ENCODE measurements at regions not wholly inside any gene's neighbourhood (a gene's known extent, or its start where the extent isn't known, plus 50 kb on each side); places are given as distances from the start of the nearest gene placed in this dataset.

- ChIA-PET CTCF (ENCODE audit: partially characterized antibody) (interaction anchor here (1.0 to 1.8 kb wide), 2 partner anchors 13 to 342 kb away, joined by 3 to 5 read pairs; no protein-coding TSS in a partner anchor), POLR2A (ENCODE audit: partially characterized antibody) (no interaction called here)
- Histone ChIP-seq H4K5ac (ENCODE audit: insufficient read length, low read depth, low read length) (no peak overlapping the region), H2BK20ac (ENCODE audit: low read length) (no peak overlapping the region), H3K36me3 (ENCODE audit: control insufficient read depth in 2 of 4, insufficient read depth in 4 of 4, low read length in 3 of 4) (no peaks in the 10 kb centered on the region), H3K4ac (replicated peaks; ENCODE audit: insufficient read length, low read depth, low read length) (no peak overlapping the region), H2BK15ac (ENCODE audit: low read length) (no peak overlapping the region), H3K56ac (replicated peaks; ENCODE audit: insufficient read length, low read depth, low read length) (no peak overlapping the region), H2BK12ac (ENCODE audit: low read depth, low read length) (no peak overlapping the region), H3K4me2 (ENCODE audit: insufficient read depth in 1 of 2, low read depth in 2 of 2, low read length in 2 of 2) (no peak overlapping the region), H3K23ac (ENCODE audit: insufficient read length) (no peak overlapping the region), H3K9ac (replicated peaks in 1 of 4; ENCODE audit: extremely low read depth in 1 of 4, low read depth in 3 of 4, low read length in 3 of 4) (no peak overlapping the region), H2BK120ac (replicated peaks; ENCODE audit: low read depth, low read length) (no peak overlapping the region), H4K91ac (replicated peaks; ENCODE audit: insufficient read length, low read length) (no peak overlapping the region), H3K27ac (ENCODE audit: low read depth, low read length) (no peak overlapping the region), H2BK5ac (ENCODE audit: low read depth, low read length) (no peak overlapping the region), H4K20me1 (replicated peaks in 1 of 2; ENCODE audit: control insufficient read depth in 1 of 2, insufficient read depth in 2 of 2, low read length in 2 of 2) (no peaks in the 10 kb centered on the region), H3K18ac (ENCODE audit: extremely low read depth, low read length) (no peak overlapping the region), H3K4me1 (replicated peaks in 1 of 4; ENCODE audit: control insufficient read depth in 3 of 4, insufficient read depth in 4 of 4, low read length in 3 of 4) (no peaks in the 10 kb centered on the region), H3K23me2 (ENCODE audit: low read depth, low read length) (no peaks in the 10 kb centered on the region), H3K4me3 (ENCODE audit: extremely low read depth in 1 of 4, insufficient read depth in 2 of 4, low read depth in 3 of 4, low read length in 4 of 4) (no peak overlapping the region), H3K79me2 (ENCODE audit: control insufficient read depth in 1 of 2, insufficient read depth in 2 of 2, low read length in 2 of 2) (no peaks in the 10 kb centered on the region), H2AK5ac (ENCODE audit: low read depth, low read length) (no peak overlapping the region), H3K79me1 (ENCODE audit: low read depth, low read length) (no peaks in the 10 kb centered on the region), H4K8ac (ENCODE audit: extremely low read depth, insufficient read depth, low read length) (no peak overlapping the region), H3K9me3 (ENCODE audit: insufficient read depth in 2 of 2, low read depth in 1 of 2, low read length in 1 of 2) (no peaks in the 10 kb centered on the region), H3K14ac (ENCODE audit: insufficient read length) (no peak overlapping the region), H2AFZ (ENCODE audit: low read length) (no peak overlapping the region), H3K27me3 (replicated peaks in 1 of 4; ENCODE audit: control insufficient read depth in 3 of 4, extremely low read depth in 1 of 4, insufficient read depth in 3 of 4, low read length in 3 of 4) (no peaks in the 10 kb centered on the region)
- DNase-seq (ENCODE audit: low read depth in 1 of 2, low spot score in 2 of 2) (no peak), FAIRE-seq (no peak)
- TF ChIP-seq TEAD4 (IDR thresholded peaks at IDR 0.05; ENCODE audit: low read depth, low read length) (no peak), SIX5 (IDR thresholded peaks at IDR 0.05; ENCODE audit: low read depth, low read length) (no peak), EP300 (IDR thresholded peaks at IDR 0.05; ENCODE audit: borderline replicate concordance in 1 of 2, low read depth in 2 of 2, low read length in 2 of 2) (no peak), SP2 (IDR thresholded peaks at IDR 0.05; ENCODE audit: low read length) (no peak), HDAC6 (IDR thresholded peaks at IDR 0.05; ENCODE audit: low read depth, low read length) (no peak)
These were observed 374.3 kb upstream of the MC4R start for GRCh38 chr18:60746919-60747318.

Data from H1 (cell line).